ENCODE measurements at regions not wholly inside any gene's neighbourhood (a gene's known extent, or its start where the extent isn't known, plus 50 kb on each side); places are given as distances from the start of the nearest gene placed in this dataset.

GRCh38 chr7:10316488-10316887 lies 657.2 kb upstream of the PHF14 start:
- POLR2A ChIA-PET, result no interaction called here
- Mint-ChIP-seq H3K36me3 (no peaks in the 10 kb centered on the region), H3K4me1 (no peaks in the 10 kb centered on the region), H3K9me3 (peaks cover 0 to 15% (median 6%) of the 10 kb centered on the region in 11 donors), H3K4me3 (no peak overlapping the region), H3K27ac (no peak overlapping the region), H3K27me3 (no peaks in the 10 kb centered on the region)
- Histone ChIP-seq H3K27me3 (ENCODE audit: control insufficient read depth in 2 of 2, insufficient read depth in 2 of 2, low read length in 2 of 2) (no peaks in the 10 kb centered on the region), H3K4me1 (ENCODE audit: control insufficient read depth in 2 of 2, insufficient read depth in 2 of 2, low read length in 2 of 2) (no peaks in the 10 kb centered on the region), H3K4me3 (ENCODE audit: low read length) (no peak overlapping the region), H3K9me3 (ENCODE audit: control insufficient read depth in 2 of 3, low read length in 3 of 3) (no peaks in the 10 kb centered on the region), H3K36me3 (ENCODE audit: control insufficient read depth in 2 of 3, insufficient read depth in 3 of 3, low read length in 3 of 3) (no peaks in the 10 kb centered on the region), H3K27ac (ENCODE audit: low read depth, low read length) (no peak overlapping the region)
- CTCF ChIA-PET, result no interaction called here
- no peak for DNase-seq
- no peak for ATAC-seq
- intact Hi-C loops (cut with micrococcal nuclease), result no loop called here

GRCh38 chr7:10325395-10325794 lies 648.3 kb upstream of the PHF14 start:
- Histone ChIP-seq H3K4me1 (ENCODE audit: control insufficient read depth in 2 of 2, insufficient read depth in 2 of 2, low read length in 2 of 2) (no peaks in the 10 kb centered on the region), H3K27me3 (ENCODE audit: control insufficient read depth in 2 of 2, insufficient read depth in 2 of 2, low read length in 2 of 2) (no peaks in the 10 kb centered on the region), H3K27ac (ENCODE audit: low read depth, low read length) (no peak overlapping the region), H3K9me3 (ENCODE audit: control insufficient read depth in 2 of 3, low read length in 3 of 3) (no peaks in the 10 kb centered on the region), H3K36me3 (ENCODE audit: control insufficient read depth in 2 of 3, insufficient read depth in 3 of 3, low read length in 3 of 3) (no peaks in the 10 kb centered on the region), H3K4me3 (ENCODE audit: low read length) (no peak overlapping the region)
- H3K36me3 Mint-ChIP-seq, result no peaks in the 10 kb centered on the region
- ATAC-seq, result no peak
- ChIA-PET POLR2A (no interaction called here), CTCF (no interaction called here)
- no peaks in the 10 kb centered on the region for H3K27me3 Mint-ChIP-seq
- no peak overlapping the region for H3K27ac Mint-ChIP-seq
- peaks cover 0 to 1% (median 0%) of the 10 kb centered on the region in 7 donors for H3K4me1 Mint-ChIP-seq
- peaks cover 0 to 23% (median 2%) of the 10 kb centered on the region in 11 donors for H3K9me3 Mint-ChIP-seq
- no peak overlapping the region for H3K4me3 Mint-ChIP-seq
- DNase-seq, result no peak
- intact Hi-C loops (cut with micrococcal nuclease), result no loop called here

GRCh38 chr7:10343108-10343507 lies 630.6 kb upstream of the PHF14 start:
- Mint-ChIP-seq H3K4me1 (no peaks in the 10 kb centered on the region), H3K4me3 (no peak overlapping the region), H3K9me3 (peaks cover 0 to 5% (median 0%) of the 10 kb centered on the region in 11 donors), H3K36me3 (no peaks in the 10 kb centered on the region), H3K27ac (no peak overlapping the region), H3K27me3 (no peaks in the 10 kb centered on the region)
- no peaks in the 10 kb centered on the region for H3K27me3 ChIP-seq (ENCODE audit: control insufficient read depth in 2 of 2, insufficient read depth in 2 of 2, low read length in 2 of 2)
- CTCF ChIA-PET, result no interaction called here
- POLR2A ChIA-PET, result no interaction called here
- no peaks in the 10 kb centered on the region for H3K36me3 ChIP-seq (ENCODE audit: control insufficient read depth in 2 of 3, insufficient read depth in 3 of 3, low read length in 3 of 3)
- H3K9me3 ChIP-seq (ENCODE audit: control insufficient read depth in 2 of 3, low read length in 3 of 3), result no peaks in the 10 kb centered on the region
- no peak for DNase-seq
- ATAC-seq, result no peak
- H3K27ac ChIP-seq (ENCODE audit: low read depth, low read length), result no peak overlapping the region
- no peak overlapping the region for H3K4me3 ChIP-seq (ENCODE audit: low read length)
- intact Hi-C loops (cut with micrococcal nuclease), result no loop called here
- H3K4me1 ChIP-seq (ENCODE audit: control insufficient read depth in 2 of 2, insufficient read depth in 2 of 2, low read length in 2 of 2), result no peaks in the 10 kb centered on the region

GRCh38 chr7:10346032-10346431 lies 627.6 kb upstream of the PHF14 start:
- DNase-seq, result no peak
- ChIA-PET POLR2A (no interaction called here), CTCF (no interaction called here)
- Mint-ChIP-seq H3K4me1 (no peaks in the 10 kb centered on the region), H3K27ac (no peak overlapping the region), H3K36me3 (no peaks in the 10 kb centered on the region), H3K4me3 (no peak overlapping the region), H3K9me3 (no peaks in the 10 kb centered on the region), H3K27me3 (no peaks in the 10 kb centered on the region)
- Histone ChIP-seq H3K27ac (ENCODE audit: low read depth, low read length) (no peak overlapping the region), H3K9me3 (ENCODE audit: control insufficient read depth in 2 of 3, low read length in 3 of 3) (no peaks in the 10 kb centered on the region), H3K27me3 (ENCODE audit: control insufficient read depth in 2 of 2, insufficient read depth in 2 of 2, low read length in 2 of 2) (no peaks in the 10 kb centered on the region), H3K4me1 (ENCODE audit: control insufficient read depth in 2 of 2, insufficient read depth in 2 of 2, low read length in 2 of 2) (no peaks in the 10 kb centered on the region), H3K4me3 (ENCODE audit: low read length) (no peak overlapping the region), H3K36me3 (ENCODE audit: control insufficient read depth in 2 of 3, insufficient read depth in 3 of 3, low read length in 3 of 3) (no peaks in the 10 kb centered on the region)
- ATAC-seq, result no peak
- intact Hi-C loops (cut with micrococcal nuclease), result no loop called here

- intact Hi-C loops (cut with micrococcal nuclease), result no loop called here
- Histone ChIP-seq H3K4me1 (ENCODE audit: control insufficient read depth in 2 of 2, insufficient read depth in 2 of 2, low read length in 2 of 2) (no peaks in the 10 kb centered on the region), H3K4me3 (ENCODE audit: low read length) (no peak overlapping the region), H3K27me3 (ENCODE audit: control insufficient read depth in 2 of 2, insufficient read depth in 2 of 2, low read length in 2 of 2) (no peaks in the 10 kb centered on the region), H3K36me3 (ENCODE audit: control insufficient read depth in 2 of 3, insufficient read depth in 3 of 3, low read length in 3 of 3) (no peaks in the 10 kb centered on the region), H3K27ac (ENCODE audit: low read depth, low read length) (no peak overlapping the region), H3K9me3 (ENCODE audit: control insufficient read depth in 2 of 3, low read length in 3 of 3) (no peaks in the 10 kb centered on the region)
- H3K9me3 Mint-ChIP-seq, result peaks cover 0 to 22% (median 10%) of the 10 kb centered on the region in 11 donors
- peaks cover 0 to 4% (median 0%) of the 10 kb centered on the region in 5 donors for H3K36me3 Mint-ChIP-seq
- POLR2A ChIA-PET, result no interaction called here
- H3K27me3 Mint-ChIP-seq, result no peaks in the 10 kb centered on the region
- no peaks in the 10 kb centered on the region for H3K4me1 Mint-ChIP-seq
- no peak overlapping the region for H3K27ac Mint-ChIP-seq
- CTCF ChIA-PET, result no interaction called here
- no peak overlapping the region for H3K4me3 Mint-ChIP-seq
- ATAC-seq (no peak), DNase-seq (no peak)
Measured at GRCh38 chr7:10355816-10356215, 617.9 kb upstream of the PHF14 start.

GRCh38 chr7:10360050-10360449 lies 613.6 kb upstream of the PHF14 start:
- no peak for DNase-seq
- H3K4me3 Mint-ChIP-seq, result no peak overlapping the region
- no peaks in the 10 kb centered on the region for H3K27me3 ChIP-seq (ENCODE audit: control insufficient read depth in 2 of 2, insufficient read depth in 2 of 2, low read length in 2 of 2)
- CTCF ChIA-PET, result no interaction called here
- no peak overlapping the region for H3K4me3 ChIP-seq (ENCODE audit: low read length)
- H3K9me3 ChIP-seq (ENCODE audit: control insufficient read depth in 2 of 3, low read length in 3 of 3), result no peaks in the 10 kb centered on the region
- no peak overlapping the region for H3K27ac Mint-ChIP-seq
- H3K9me3 Mint-ChIP-seq, result peaks cover 0 to 30% (median 8%) of the 10 kb centered on the region in 11 donors
- POLR2A ChIA-PET, result no interaction called here
- intact Hi-C loops (cut with micrococcal nuclease), result no loop called here
- peaks cover 0 to 4% (median 0%) of the 10 kb centered on the region in 5 donors for H3K36me3 Mint-ChIP-seq
- no peaks in the 10 kb centered on the region for H3K27me3 Mint-ChIP-seq
- ATAC-seq, result no peak
- H3K4me1 Mint-ChIP-seq, result no peaks in the 10 kb centered on the region
- no peaks in the 10 kb centered on the region for H3K36me3 ChIP-seq (ENCODE audit: control insufficient read depth in 2 of 3, insufficient read depth in 3 of 3, low read length in 3 of 3)
- no peak overlapping the region for H3K27ac ChIP-seq (ENCODE audit: low read depth, low read length)
- no peaks in the 10 kb centered on the region for H3K4me1 ChIP-seq (ENCODE audit: control insufficient read depth in 2 of 2, insufficient read depth in 2 of 2, low read length in 2 of 2)

- H3K4me1 Mint-ChIP-seq, result no peaks in the 10 kb centered on the region
Measured at GRCh38 chr7:10401793-10402192, 571.9 kb upstream of the PHF14 start.

More at GRCh38 chr7:10401793-10402192, 571.9 kb upstream of the PHF14 start:
- Histone ChIP-seq H3K4me3 (ENCODE audit: low read length) (no peak overlapping the region), H3K36me3 (ENCODE audit: control insufficient read depth in 2 of 3, insufficient read depth in 3 of 3, low read length in 3 of 3) (no peaks in the 10 kb centered on the region), H3K27me3 (ENCODE audit: control insufficient read depth in 2 of 2, insufficient read depth in 2 of 2, low read length in 2 of 2) (no peaks in the 10 kb centered on the region), H3K9me3 (ENCODE audit: control insufficient read depth in 2 of 3, low read length in 3 of 3) (peaks cover 0 to 10% (median 0%) of the 10 kb centered on the region in 3 experiments), H3K27ac (ENCODE audit: low read depth, low read length) (no peak overlapping the region), H3K4me1 (ENCODE audit: control insufficient read depth in 2 of 2, insufficient read depth in 2 of 2, low read length in 2 of 2) (no peaks in the 10 kb centered on the region)
- no peak for DNase-seq
- CTCF ChIA-PET, result no interaction called here
- H3K9me3 Mint-ChIP-seq, result peaks cover 10 to 35% (median 15%) of the 10 kb centered on the region in 11 donors
- intact Hi-C loops (cut with micrococcal nuclease), result no loop called here
- H3K4me3 Mint-ChIP-seq, result no peak overlapping the region
- no peaks in the 10 kb centered on the region for H3K27me3 Mint-ChIP-seq
- H3K27ac Mint-ChIP-seq, result no peak overlapping the region
- peaks cover 0 to 5% (median 0%) of the 10 kb centered on the region in 5 donors for H3K36me3 Mint-ChIP-seq
- no peak for ATAC-seq
- POLR2A ChIA-PET, result no interaction called here

Measured in naive thymus-derived CD4-positive, alpha-beta T cell (primary cell).